ENCODE measurements at regions not wholly inside any gene's neighbourhood (a gene's known extent, or its start where the extent isn't known, plus 50 kb on each side); places are given as distances from the start of the nearest gene placed in this dataset.

- TF ChIP-seq CTCF (conservative IDR thresholded peaks at IDR 0.05; ENCODE audit: low read depth, low read length) = no peak
- no peak for TF ChIP-seq EZH2phosphoT487 (IDR thresholded peaks at IDR 0.05; ENCODE audit: borderline replicate concordance, low read length)
- TF ChIP-seq EZH2 (IDR thresholded peaks at IDR 0.05; ENCODE audit: low read length, unreplicated experiment) = no peak
Observed at GRCh38 chr12:88970740-88971139, 381.6 kb downstream of the DUSP6 start.
